ENCODE measurements at regions not wholly inside any gene's neighbourhood (a gene's known extent, or its start where the extent isn't known, plus 50 kb on each side); places are given as distances from the start of the nearest gene placed in this dataset.

- no peak for DNase-seq
Observed at GRCh38 chr6:109920911-109921310, 57.2 kb upstream of the GPR6 start.

GRCh38 chr6:109922851-109923250 is 55.3 kb upstream of the GPR6 start:
- no peak for DNase-seq

GRCh38 chr6:109925075-109925474 is 53.0 kb upstream of the GPR6 start:
- DNase-seq, result no peak

GRCh38 chr6:109927052-109927451 is 51.1 kb upstream of the GPR6 start:
- no peak for DNase-seq

Data from DMS53 (cell line).